ENCODE measurements at regions not wholly inside any gene's neighbourhood (a gene's known extent, or its start where the extent isn't known, plus 50 kb on each side); places are given as distances from the start of the nearest gene placed in this dataset.

GRCh38 chr1:30506291-30507015, 216.9 kb downstream of the MATN1 start:
- Histone ChIP-seq H3K79me2 (replicated peaks; ENCODE audit: insufficient read depth, low read length) (no peaks in the 10 kb centered on the region), H2AFZ (ENCODE audit: low read depth, low read length) (no peak overlapping the region), H3K9ac (ENCODE audit: low read length) (no peak overlapping the region), H3F3A (ENCODE audit: insufficient read depth, low read length, poor library complexity, severe bottlenecking) (no peaks in the 10 kb centered on the region), H3K27ac (ENCODE audit: low read length) (no peak overlapping the region), H3K9me3 (ENCODE audit: low read length) (no peaks in the 10 kb centered on the region), H3K4me2 (ENCODE audit: low read length) (no peak overlapping the region), H3K36me3 (ENCODE audit: insufficient read depth, low read length) (no peaks in the 10 kb centered on the region), H3K9me2 (ENCODE audit: insufficient read depth, low read length) (no peaks in the 10 kb centered on the region), H3K27me3 (ENCODE audit: insufficient read depth, low read depth, low read length) (no peaks in the 10 kb centered on the region), H3K4me3 (ENCODE audit: low read length) (no peak overlapping the region), H4K20me1 (ENCODE audit: insufficient read depth) (no peaks in the 10 kb centered on the region)
- TF ChIP-seq EZH2 (IDR thresholded peaks at IDR 0.05; ENCODE audit: borderline replicate concordance, insufficient read depth, low read length, poor library complexity, severe bottlenecking) (no peak), POLR2AphosphoS5 (IDR thresholded peaks at IDR 0.05) (no peak), MXI1 (conservative IDR thresholded peaks at IDR 0.05; ENCODE audit: poor library complexity, severe bottlenecking) (no peak), SMC3 (conservative IDR thresholded peaks at IDR 0.05; ENCODE audit: poor library complexity) (no peak), CTCF (IDR thresholded peaks at IDR 0.05; ENCODE audit: poor library complexity, severe bottlenecking) (no peak), REST (IDR thresholded peaks at IDR 0.05; ENCODE audit: borderline replicate concordance) (no peak), TAF1 (IDR thresholded peaks at IDR 0.05; ENCODE audit: low read depth) (no peak), RAD21 (conservative IDR thresholded peaks at IDR 0.05) (no peak), EP300 (conservative IDR thresholded peaks at IDR 0.05; ENCODE audit: poor library complexity, severe bottlenecking) (no peak)

DNA sequence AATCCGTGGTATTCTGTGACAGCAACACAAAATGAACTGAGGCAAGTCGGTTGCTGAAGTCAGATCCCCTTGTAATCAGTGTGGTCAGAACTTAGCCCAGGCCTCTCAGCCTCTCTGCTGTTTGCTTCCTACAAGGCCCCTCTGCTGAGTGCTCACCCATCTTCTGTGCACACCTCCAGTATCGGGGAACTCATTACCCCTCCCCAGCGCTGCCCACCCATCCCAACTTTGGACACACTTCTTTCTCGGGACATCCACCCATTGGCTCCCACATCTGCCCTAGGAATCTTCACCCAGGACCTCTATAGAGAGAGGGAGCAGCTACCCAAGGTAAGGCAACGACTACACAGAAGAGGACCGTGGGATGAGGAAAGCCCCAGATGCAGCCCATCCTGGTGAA, 217.5 kb downstream of the MATN1 start:
- Histone ChIP-seq H4K20me1 (ENCODE audit: insufficient read depth) (no peaks in the 10 kb centered on the region), H3K27me3 (ENCODE audit: insufficient read depth, low read depth, low read length) (no peaks in the 10 kb centered on the region), H3K4me2 (ENCODE audit: low read length) (no peak overlapping the region), H3K27ac (ENCODE audit: low read length) (no peak overlapping the region), H3K36me3 (ENCODE audit: insufficient read depth, low read length) (no peaks in the 10 kb centered on the region), H3K79me2 (replicated peaks; ENCODE audit: insufficient read depth, low read length) (no peaks in the 10 kb centered on the region), H3K9me2 (ENCODE audit: insufficient read depth, low read length) (no peaks in the 10 kb centered on the region), H3K9me3 (ENCODE audit: low read length) (no peaks in the 10 kb centered on the region), H3K9ac (ENCODE audit: low read length) (no peak overlapping the region), H3F3A (ENCODE audit: insufficient read depth, low read length, poor library complexity, severe bottlenecking) (no peaks in the 10 kb centered on the region), H2AFZ (ENCODE audit: low read depth, low read length) (no peak overlapping the region), H3K4me3 (ENCODE audit: low read length) (no peak overlapping the region)
- TF ChIP-seq MXI1 (conservative IDR thresholded peaks at IDR 0.05; ENCODE audit: poor library complexity, severe bottlenecking) = no peak
- no peak for TF ChIP-seq REST (IDR thresholded peaks at IDR 0.05; ENCODE audit: borderline replicate concordance)
- TF ChIP-seq RAD21 (conservative IDR thresholded peaks at IDR 0.05) = no peak
- no peak for TF ChIP-seq TAF1 (IDR thresholded peaks at IDR 0.05; ENCODE audit: low read depth)
- TF ChIP-seq POLR2AphosphoS5 (IDR thresholded peaks at IDR 0.05) = no peak
- no peak for TF ChIP-seq EP300 (conservative IDR thresholded peaks at IDR 0.05; ENCODE audit: poor library complexity, severe bottlenecking)
- TF ChIP-seq CTCF (IDR thresholded peaks at IDR 0.05; ENCODE audit: poor library complexity, severe bottlenecking) = no peak
- no peak for TF ChIP-seq EZH2 (IDR thresholded peaks at IDR 0.05; ENCODE audit: borderline replicate concordance, insufficient read depth, low read length, poor library complexity, severe bottlenecking)
- no peak for TF ChIP-seq SMC3 (conservative IDR thresholded peaks at IDR 0.05; ENCODE audit: poor library complexity)

Data from neural cell (in vitro differentiated cells).